Neural cell (in vitro differentiated cells): ENCODE measurements at regions not wholly inside any gene's neighbourhood (a gene's known extent, or its start where the extent isn't known, plus 50 kb on each side); places are given as distances from the start of the nearest gene placed in this dataset.
A peak's percentile ranks its signal among the peaks of the same experiment; 100 is the strongest.

ENCODE experiments used
- H2AFZ ChIP-seq: fragments of 200-600, 300-800 bp; sonication (generic), shearing (Covaris generic); 2 replicates; pipeline ENCODE4 v1.6.0; 2014; ENCODE audit warnings: low read depth, mild to moderate bottlenecking, antibody characterized with exemption, low read length, moderate library complexity
- H3F3A ChIP-seq: fragments of 200-600 bp; shearing (Covaris generic); 2 replicates; pipeline ENCODE4 v1.6.1; 2016; ENCODE audit warnings: mild to moderate bottlenecking, moderate library complexity, mixed read lengths, antibody characterized with exemption, low read length; ENCODE audit not compliant: insufficient read depth, poor library complexity, severe bottlenecking
- H3K27ac ChIP-seq: fragments of 200-600, 300-800 bp; sonication (generic), shearing (Covaris generic); 2 replicates; pipeline ENCODE4 v1.5.1; 2014; ENCODE audit warnings: mild to moderate bottlenecking, low read length, moderate library complexity
- H3K27me3 ChIP-seq: fragments of 300-800, 200-600 bp; sonication (generic), shearing (Covaris generic); 2 replicates; pipeline ENCODE4 v1.6.0; 2014; ENCODE audit warnings: mild to moderate bottlenecking, low read depth, low read length, moderate library complexity; ENCODE audit not compliant: insufficient read depth
- H3K36me3 ChIP-seq: fragments of 300-800, 200-600 bp; sonication (generic), shearing (Covaris generic); 2 replicates; pipeline ENCODE4 v1.5.1; 2014; ENCODE audit warnings: mild to moderate bottlenecking, antibody characterized with exemption, low read length, moderate library complexity; ENCODE audit not compliant: insufficient read depth
- H3K4me2 ChIP-seq: fragments of 300-800, 200-600 bp; sonication (generic), shearing (Covaris generic); 2 replicates; pipeline ENCODE4 v1.6.0; 2014; ENCODE audit warnings: mild to moderate bottlenecking, low read length
- H3K4me3 ChIP-seq: fragments of 300-800, 200-600 bp; sonication (generic), shearing (Covaris generic); 2 replicates; pipeline ENCODE4 v1.5.1; 2014; ENCODE audit warnings: mild to moderate bottlenecking, low read length, moderate library complexity
- H3K79me2 ChIP-seq: fragments of 200-600 bp; shearing (Covaris generic); replicated peaks from 2 replicates; pipeline ENCODE4 v1.6.0; 2014; ENCODE audit warnings: mild to moderate bottlenecking, low read length, moderate library complexity; ENCODE audit not compliant: insufficient read depth
- H3K9ac ChIP-seq: fragments of 300-800, 200-600 bp; sonication (generic), shearing (Covaris generic); 2 replicates; pipeline ENCODE4 v1.6.1; 2016; ENCODE audit warnings: mild to moderate bottlenecking, low read length, mixed read lengths
- H3K9me2 ChIP-seq: fragments of 200-600 bp; shearing (Covaris generic); 2 replicates; pipeline ENCODE4 v1.6.1; 2016; ENCODE audit warnings: mild to moderate bottlenecking, low read length, mixed read lengths; ENCODE audit not compliant: insufficient read depth
- H3K9me3 ChIP-seq: fragments of 200-600, 300-800 bp; sonication (generic), shearing (Covaris generic); 2 replicates; pipeline ENCODE4 v1.6.1; 2016; ENCODE audit warnings: mild to moderate bottlenecking, mixed run types, low read length, moderate library complexity, mixed read lengths
- H4K20me1 ChIP-seq: fragments of 200-600 bp; shearing (Covaris generic); 2 replicates; pipeline ENCODE4 v1.6.1; 2016; ENCODE audit warnings: mild to moderate bottlenecking, mixed run types; ENCODE audit not compliant: insufficient read depth
- EP300 ChIP-seq: fragments of 450-650 bp; conservative IDR thresholded peaks from 2 replicates; pipeline ENCODE4 v1.6.1; 2014; ENCODE audit warnings: antibody characterized with exemption, mild to moderate bottlenecking, moderate library complexity; ENCODE audit not compliant: poor library complexity, severe bottlenecking
- EZH2 ChIP-seq: fragments of 200-600, 300-800 bp; shearing (Covaris generic), sonication (generic); IDR thresholded peaks from 2 replicates; pipeline ENCODE4 v1.6.1; 2014; ENCODE audit warnings: antibody characterized with exemption, low read length, borderline replicate concordance, mild to moderate bottlenecking; ENCODE audit not compliant: insufficient read depth, poor library complexity, severe bottlenecking
- MXI1 ChIP-seq: fragments of 450-650 bp; conservative IDR thresholded peaks from 2 replicates; pipeline ENCODE4 v1.6.1; 2014; ENCODE audit warnings: antibody characterized with exemption, mild to moderate bottlenecking; ENCODE audit not compliant: poor library complexity, severe bottlenecking
- POLR2AphosphoS5 ChIP-seq: IDR thresholded peaks from 2 replicates; pipeline ENCODE4 v1.6.1; 2012
- RAD21 ChIP-seq: fragments of 450-650 bp; conservative IDR thresholded peaks from 2 replicates; pipeline ENCODE4 v1.6.1; 2014; ENCODE audit warnings: antibody characterized with exemption, mild to moderate bottlenecking, moderate library complexity
- REST ChIP-seq: IDR thresholded peaks from 2 replicates; pipeline ENCODE4 v1.6.1; 2012; ENCODE audit warnings: borderline replicate concordance
- SMC3 ChIP-seq: fragments of 450-650 bp; conservative IDR thresholded peaks from 2 replicates; pipeline ENCODE4 v1.6.1; 2014; ENCODE audit warnings: antibody characterized with exemption, mild to moderate bottlenecking, moderate library complexity; ENCODE audit not compliant: poor library complexity
- TAF1 ChIP-seq: IDR thresholded peaks from 2 replicates; pipeline ENCODE4 v1.6.1; 2012; ENCODE audit warnings: low read depth
- TF ChIP-seq, protein P1 (sequence below): fragments of 450-650 bp; IDR thresholded peaks from 2 replicates; pipeline ENCODE4 v1.5.1; 2014; ENCODE audit warnings: antibody characterized with exemption, mild to moderate bottlenecking, moderate library complexity; ENCODE audit not compliant: poor library complexity, severe bottlenecking

DNA sequence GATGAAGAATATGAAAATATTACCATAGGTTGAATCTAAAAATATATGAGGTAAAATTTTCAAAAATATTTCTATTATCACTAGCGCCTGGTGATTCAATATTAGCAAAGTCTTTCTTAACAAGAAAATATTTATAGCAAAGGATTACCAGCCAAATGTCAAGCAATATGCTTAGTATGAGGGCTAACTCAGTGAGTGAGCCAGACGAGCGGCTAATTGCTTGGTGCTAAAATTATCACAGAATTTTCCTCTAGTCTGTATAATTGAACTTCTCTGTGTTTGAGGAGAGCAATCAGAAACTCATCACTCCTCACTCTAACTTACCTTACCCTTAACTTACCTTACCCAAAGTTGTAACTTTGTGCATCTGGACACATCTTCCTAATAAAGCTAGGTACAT lies 304.9 kb upstream of the PRR16 start:
- Histone ChIP-seq H3K27me3 (no peaks in the 10 kb centered on the region), H4K20me1 (no peaks in the 10 kb centered on the region), H3K36me3 (no peaks in the 10 kb centered on the region), H3K79me2 (no peaks in the 10 kb centered on the region), H3K9me3 (no peaks in the 10 kb centered on the region), H3K4me2 (no peak overlapping the region), H3K4me3 (no peak overlapping the region), H3F3A (no peaks in the 10 kb centered on the region), H3K9me2 (no peaks in the 10 kb centered on the region), H2AFZ (no peak overlapping the region), H3K9ac (no peak overlapping the region), H3K27ac (no peak overlapping the region)
- TF ChIP-seq, protein P1, sequence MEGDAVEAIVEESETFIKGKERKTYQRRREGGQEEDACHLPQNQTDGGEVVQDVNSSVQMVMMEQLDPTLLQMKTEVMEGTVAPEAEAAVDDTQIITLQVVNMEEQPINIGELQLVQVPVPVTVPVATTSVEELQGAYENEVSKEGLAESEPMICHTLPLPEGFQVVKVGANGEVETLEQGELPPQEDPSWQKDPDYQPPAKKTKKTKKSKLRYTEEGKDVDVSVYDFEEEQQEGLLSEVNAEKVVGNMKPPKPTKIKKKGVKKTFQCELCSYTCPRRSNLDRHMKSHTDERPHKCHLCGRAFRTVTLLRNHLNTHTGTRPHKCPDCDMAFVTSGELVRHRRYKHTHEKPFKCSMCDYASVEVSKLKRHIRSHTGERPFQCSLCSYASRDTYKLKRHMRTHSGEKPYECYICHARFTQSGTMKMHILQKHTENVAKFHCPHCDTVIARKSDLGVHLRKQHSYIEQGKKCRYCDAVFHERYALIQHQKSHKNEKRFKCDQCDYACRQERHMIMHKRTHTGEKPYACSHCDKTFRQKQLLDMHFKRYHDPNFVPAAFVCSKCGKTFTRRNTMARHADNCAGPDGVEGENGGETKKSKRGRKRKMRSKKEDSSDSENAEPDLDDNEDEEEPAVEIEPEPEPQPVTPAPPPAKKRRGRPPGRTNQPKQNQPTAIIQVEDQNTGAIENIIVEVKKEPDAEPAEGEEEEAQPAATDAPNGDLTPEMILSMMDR: no peak
- TF ChIP-seq EP300: no peak
- no peak for TF ChIP-seq SMC3
- no peak for TF ChIP-seq POLR2AphosphoS5
- no peak for TF ChIP-seq RAD21
- no peak for TF ChIP-seq EZH2
- no peak for TF ChIP-seq MXI1
- TF ChIP-seq REST: no peak
- no peak for TF ChIP-seq TAF1

DNA sequence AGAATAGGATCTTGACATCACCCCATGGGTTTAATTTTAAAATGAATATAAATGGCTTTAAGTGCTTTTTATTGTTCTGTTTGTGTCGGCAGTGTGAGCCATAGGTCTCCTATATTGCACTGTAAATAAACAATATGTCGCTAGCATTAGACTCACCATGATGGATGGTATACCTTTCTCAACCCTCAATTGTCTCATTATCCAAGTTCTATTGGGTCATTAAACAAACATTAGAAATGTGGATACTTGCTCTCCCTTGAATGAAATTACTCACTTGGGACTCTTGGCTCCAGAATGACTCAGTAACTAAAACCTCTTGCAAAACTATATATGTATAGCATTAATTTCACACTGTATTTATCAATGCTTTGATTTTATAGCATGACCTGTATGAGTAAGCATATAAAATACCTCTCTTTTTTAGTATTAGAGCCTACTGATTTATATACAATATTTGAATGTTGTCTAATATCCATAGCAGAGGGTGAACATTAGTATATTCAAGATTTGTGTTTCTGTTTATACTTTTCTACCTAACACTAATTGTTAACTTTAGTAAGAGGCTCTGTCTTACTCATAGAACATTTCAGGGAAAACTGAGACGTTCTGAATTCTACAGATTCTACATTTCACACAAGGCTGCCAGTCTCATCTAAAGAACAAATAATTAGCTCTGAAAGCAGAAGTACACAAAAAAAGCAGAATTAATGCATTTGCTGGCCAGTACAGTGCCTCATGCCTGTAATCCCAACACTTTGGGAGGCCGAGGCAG lies 303.8 kb upstream of the PRR16 start:
- no peaks in the 10 kb centered on the region for H3F3A ChIP-seq
- no peak overlapping the region for H2AFZ ChIP-seq
- TF ChIP-seq EZH2 (no peak), TAF1 (no peak), REST (no peak), POLR2AphosphoS5 (peak; percentile 63), EP300 (peak; percentile 21)
- TF ChIP-seq, protein P1: no peak
- no peaks in the 10 kb centered on the region for H3K36me3 ChIP-seq
- no peak overlapping the region for H3K4me2 ChIP-seq
- H3K9me2 ChIP-seq: no peaks in the 10 kb centered on the region
- H3K79me2 ChIP-seq: no peaks in the 10 kb centered on the region
- no peak overlapping the region for H3K27ac ChIP-seq
- no peak overlapping the region for H3K9ac ChIP-seq
- no peaks in the 10 kb centered on the region for H3K27me3 ChIP-seq
- no peaks in the 10 kb centered on the region for H4K20me1 ChIP-seq
- H3K9me3 ChIP-seq: no peaks in the 10 kb centered on the region
- peak overlapping the region; percentile 15 for H3K4me3 ChIP-seq
